Gastrocnemius medialis (tissue), 4 donors: ENCODE measurements at regions not wholly inside any gene's neighbourhood (a gene's known extent, or its start where the extent isn't known, plus 50 kb on each side); places are given as distances from the start of the nearest gene placed in this dataset.

Experiments used
- ATAC-seq, 2 donors: fragments of 150-250 bp; one replicate each; pipeline ENCODE4 v1.9.1; 2016
- DNase-seq, 2 donors: peaks; one replicate each; pipeline ENCODE4 v3.0.0-alpha.2; 2019
- H3K27ac ChIP-seq, 4 donors: fragments of 200-600 bp; sonication (generic); 1 replicate in 1 of 4; 2 replicates in 3 of 4; pipeline ENCODE4 v1.5.1; 2016 to 2018; ENCODE audit warnings: mild to moderate bottlenecking in 2 of 4, moderate library complexity in 1 of 4
- H3K27me3 ChIP-seq, 3 donors: fragments of 200-600 bp; sonication (generic) in 2 of 3; 1 replicate in 1 of 3; 2 replicates in 2 of 3; pipeline versions ENCODE4 v1.5.1 to v1.6.0; 2016 to 2019; ENCODE audit warnings: mild to moderate bottlenecking in 1 of 3, moderate library complexity in 1 of 3
- H3K36me3 ChIP-seq, 2 donors: fragments of 200-600 bp; sonication (generic) in 1 of 2; one replicate each; pipeline ENCODE4 v1.5.1; 2017 to 2018
- H3K4me1 ChIP-seq, 2 donors: fragments of 200-600 bp; sonication (generic) in 1 of 2; one replicate each; pipeline ENCODE4 v1.5.1; 2016 to 2017; ENCODE audit warnings: mild to moderate bottlenecking in 2 of 2
- H3K4me3 ChIP-seq, 4 donors: fragments of 200-600 bp; sonication (generic) in 3 of 4; 1 replicate in 1 of 4; 2 replicates in 3 of 4; pipeline ENCODE4 v1.5.1; 2016 to 2019; ENCODE audit warnings: mild to moderate bottlenecking in 2 of 4
- H3K9me3 ChIP-seq, 3 donors: fragments of 200-600 bp; sonication (generic) in 2 of 3; 1 replicate in 1 of 3; 2 replicates in 2 of 3; pipeline ENCODE4 v1.5.1; 2016 to 2019
- CTCF ChIP-seq, 5 experiments: fragments of 450-650 bp in 3 of 5; fragments of 200-600 bp in 2 of 5; sonication (generic) in 2 of 5; IDR thresholded peaks in 4 of 5; conservative IDR thresholded peaks in 1 of 5; 1 replicate in 4 of 5; 2 replicates in 1 of 5; pipeline ENCODE4 v1.5.1; 2016 to 2019; ENCODE audit warnings: antibody characterized with exemption in 5 of 5, mild to moderate bottlenecking in 3 of 5, moderate library complexity in 3 of 5
- POLR2A ChIP-seq, 2 donors: fragments of 450-650 bp; IDR thresholded peaks; one replicate each; pipeline ENCODE4 v1.6.1; 2017; ENCODE audit warnings: antibody characterized with exemption in 2 of 2, mild to moderate bottlenecking in 2 of 2, moderate library complexity in 2 of 2
- in situ Hi-C, 4 donors: fragments of 200-750 bp; cut with MboI; loops; one replicate each; pipeline versions ENCODE4 v1.15.0 to v1.8.0; 2017; ENCODE audit warnings: low sequenced_read_pairs in 4 of 4
- intact Hi-C: fragments of 100-400 bp; cut with DNase I; formaldehyde crosslinking; loops from one replicate; pipeline ENCODE4 v1.15.1; 2023; ENCODE audit warnings: low total_unique reads

GRCh38 chr21:15431053-15431452 lies 298.7 kb upstream of the USP25 start:
- Histone ChIP-seq H3K4me1 (peaks cover 0 to 15% of the 10 kb centered on the region in 2 donors), H3K27me3 (no peaks in the 10 kb centered on the region), H3K9me3 (no peaks in the 10 kb centered on the region), H3K4me3 (no peak overlapping the region), H3K36me3 (no peaks in the 10 kb centered on the region), H3K27ac (peak overlapping the region in 1 of 4 donors; percentile 39)
- DNase-seq (no peak), ATAC-seq (no peak)
- no peak for TF ChIP-seq POLR2A (IDR thresholded peaks at IDR 0.05)
- no peak for TF ChIP-seq CTCF (IDR thresholded peaks at IDR 0.05 in 4 of 5, conservative IDR thresholded peaks at IDR 0.05 in 1 of 5)
- in situ Hi-C loops (no loop called here), intact Hi-C loops (no loop called here)

DNA sequence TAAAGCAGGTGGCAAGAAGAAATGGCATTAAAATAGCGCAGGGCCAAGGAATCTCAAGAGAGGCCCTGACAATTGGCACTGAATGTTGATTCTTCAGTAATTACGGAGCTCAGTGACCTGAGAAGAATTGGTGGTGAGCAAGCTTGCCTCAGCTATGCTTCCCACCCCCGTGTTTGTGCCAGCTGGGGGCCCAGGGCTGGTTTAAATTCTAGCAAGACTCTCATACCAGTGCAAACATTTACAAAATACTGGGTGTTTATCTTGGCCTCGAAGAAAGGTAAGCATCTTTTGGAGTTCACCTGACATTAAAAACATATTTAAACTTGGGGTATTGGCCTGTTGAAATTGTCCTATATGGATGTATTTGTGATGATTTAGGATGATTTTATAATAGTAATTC lies 296.7 kb upstream of the USP25 start:
- no peaks in the 10 kb centered on the region for H3K9me3 ChIP-seq
- no peak overlapping the region for H3K27ac ChIP-seq
- no peak for DNase-seq
- H3K27me3 ChIP-seq: no peaks in the 10 kb centered on the region
- peaks cover 0 to 15% of the 10 kb centered on the region in 2 donors for H3K4me1 ChIP-seq
- intact Hi-C loops (no loop called here), in situ Hi-C loops (no loop called here)
- TF ChIP-seq POLR2A (IDR thresholded peaks at IDR 0.05): no peak
- TF ChIP-seq CTCF (IDR thresholded peaks at IDR 0.05 in 4 of 5, conservative IDR thresholded peaks at IDR 0.05 in 1 of 5): no peak
- no peak overlapping the region for H3K4me3 ChIP-seq
- ATAC-seq: no peak
- H3K36me3 ChIP-seq: no peaks in the 10 kb centered on the region

DNA sequence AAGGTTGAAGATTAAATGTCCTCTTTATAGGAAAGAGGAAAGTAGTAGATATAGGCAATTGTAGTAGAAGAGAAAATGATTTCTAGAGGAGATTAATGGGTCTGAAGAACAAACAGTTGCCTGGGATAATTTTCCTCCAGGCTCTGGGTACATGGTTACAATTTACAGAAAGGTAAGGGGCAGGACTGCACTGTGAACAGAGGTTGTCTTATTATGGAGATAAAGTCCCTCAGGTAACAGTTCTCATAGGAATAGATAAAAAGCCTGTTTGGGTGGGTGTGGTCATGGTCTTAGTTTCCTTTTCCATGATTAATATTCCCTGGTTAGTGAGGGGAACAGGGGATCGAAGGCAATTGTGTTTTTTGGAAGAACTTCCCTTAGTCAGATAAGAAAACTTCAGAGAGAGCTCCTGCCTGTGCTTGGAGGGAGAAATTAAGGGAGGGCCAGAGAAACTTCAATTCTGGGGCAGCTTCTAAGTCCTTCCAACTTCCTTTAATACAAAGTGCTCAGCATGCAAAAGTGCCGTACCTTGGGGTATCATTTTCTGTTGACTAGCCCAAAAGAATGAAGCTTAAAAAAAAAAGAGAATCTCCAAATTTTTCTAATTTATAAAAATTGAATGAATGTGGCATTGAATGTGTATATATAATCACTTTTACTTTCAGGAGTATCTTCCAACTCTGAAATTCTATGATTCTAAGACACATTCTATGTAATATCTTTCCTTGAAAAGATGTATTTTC lies 295.4 kb upstream of the USP25 start:
- no peak for DNase-seq
- H3K27ac ChIP-seq: no peak overlapping the region
- TF ChIP-seq CTCF (IDR thresholded peaks at IDR 0.05 in 4 of 5, conservative IDR thresholded peaks at IDR 0.05 in 1 of 5) (no peak), POLR2A (IDR thresholded peaks at IDR 0.05) (no peak)
- H3K9me3 ChIP-seq: no peaks in the 10 kb centered on the region
- H3K36me3 ChIP-seq: no peaks in the 10 kb centered on the region
- intact Hi-C loops: no loop called here
- in situ Hi-C loops: no loop called here
- H3K4me1 ChIP-seq: peaks cover 0 to 15% of the 10 kb centered on the region in 2 donors
- H3K27me3 ChIP-seq: no peaks in the 10 kb centered on the region
- no peak overlapping the region for H3K4me3 ChIP-seq
- no peak for ATAC-seq

GRCh38 chr21:15436031-15436430 lies 293.8 kb upstream of the USP25 start:
- DNase-seq: no peak
- Histone ChIP-seq H3K4me1 (peaks cover 5% of the 10 kb centered on the region in 2 donors), H3K9me3 (no peaks in the 10 kb centered on the region), H3K27me3 (no peaks in the 10 kb centered on the region), H3K4me3 (no peak overlapping the region), H3K27ac (no peak overlapping the region), H3K36me3 (no peaks in the 10 kb centered on the region)
- in situ Hi-C loops: no loop called here
- no peak for ATAC-seq
- no peak for TF ChIP-seq POLR2A (IDR thresholded peaks at IDR 0.05)
- TF ChIP-seq CTCF (IDR thresholded peaks at IDR 0.05 in 4 of 5, conservative IDR thresholded peaks at IDR 0.05 in 1 of 5): no peak
- intact Hi-C loops: no loop called here

DNA sequence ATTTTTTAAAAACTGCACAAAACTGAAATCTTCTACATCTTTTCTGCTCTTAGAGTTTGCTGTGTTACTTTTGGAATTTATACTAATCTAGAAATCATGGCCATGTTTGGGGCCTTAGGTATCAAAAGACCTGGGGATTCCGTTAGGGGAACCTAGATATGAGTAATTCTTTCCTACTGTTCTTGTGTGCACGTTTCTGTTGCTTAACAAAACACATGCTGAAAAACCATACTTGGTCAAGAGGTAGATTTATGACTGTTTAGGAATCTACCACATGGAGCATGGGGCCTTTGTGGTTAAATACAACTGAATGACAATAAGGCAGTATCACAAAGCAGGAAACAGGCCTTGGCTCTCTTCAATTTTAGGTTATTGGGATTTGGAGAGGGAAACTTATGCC lies 291.9 kb upstream of the USP25 start:
- no peak for TF ChIP-seq CTCF (IDR thresholded peaks at IDR 0.05 in 4 of 5, conservative IDR thresholded peaks at IDR 0.05 in 1 of 5)
- no peak for TF ChIP-seq POLR2A (IDR thresholded peaks at IDR 0.05)
- in situ Hi-C loops: no loop called here
- Histone ChIP-seq H3K4me1 (peaks cover 14 to 19% of the 10 kb centered on the region in 2 donors), H3K4me3 (no peak overlapping the region), H3K27ac (peak overlapping the region in 1 of 4 donors; percentile 21), H3K9me3 (no peaks in the 10 kb centered on the region), H3K36me3 (no peaks in the 10 kb centered on the region), H3K27me3 (no peaks in the 10 kb centered on the region)
- intact Hi-C loops: no loop called here
- no peak for ATAC-seq
- no peak for DNase-seq
